Ureter (tissue), 1 donor: ENCODE measurements at regions not wholly inside any gene's neighbourhood (a gene's known extent, or its start where the extent isn't known, plus 50 kb on each side); places are given as distances from the start of the nearest gene placed in this dataset.

ENCODE experiments used
- DNase-seq: peaks from one replicate; pipeline ENCODE4 v3.0.0-alpha.2; 2020; ENCODE audit warnings: low spot score
- donor health status: DM: yes; HTN: yes; CAD: no.

DNA sequence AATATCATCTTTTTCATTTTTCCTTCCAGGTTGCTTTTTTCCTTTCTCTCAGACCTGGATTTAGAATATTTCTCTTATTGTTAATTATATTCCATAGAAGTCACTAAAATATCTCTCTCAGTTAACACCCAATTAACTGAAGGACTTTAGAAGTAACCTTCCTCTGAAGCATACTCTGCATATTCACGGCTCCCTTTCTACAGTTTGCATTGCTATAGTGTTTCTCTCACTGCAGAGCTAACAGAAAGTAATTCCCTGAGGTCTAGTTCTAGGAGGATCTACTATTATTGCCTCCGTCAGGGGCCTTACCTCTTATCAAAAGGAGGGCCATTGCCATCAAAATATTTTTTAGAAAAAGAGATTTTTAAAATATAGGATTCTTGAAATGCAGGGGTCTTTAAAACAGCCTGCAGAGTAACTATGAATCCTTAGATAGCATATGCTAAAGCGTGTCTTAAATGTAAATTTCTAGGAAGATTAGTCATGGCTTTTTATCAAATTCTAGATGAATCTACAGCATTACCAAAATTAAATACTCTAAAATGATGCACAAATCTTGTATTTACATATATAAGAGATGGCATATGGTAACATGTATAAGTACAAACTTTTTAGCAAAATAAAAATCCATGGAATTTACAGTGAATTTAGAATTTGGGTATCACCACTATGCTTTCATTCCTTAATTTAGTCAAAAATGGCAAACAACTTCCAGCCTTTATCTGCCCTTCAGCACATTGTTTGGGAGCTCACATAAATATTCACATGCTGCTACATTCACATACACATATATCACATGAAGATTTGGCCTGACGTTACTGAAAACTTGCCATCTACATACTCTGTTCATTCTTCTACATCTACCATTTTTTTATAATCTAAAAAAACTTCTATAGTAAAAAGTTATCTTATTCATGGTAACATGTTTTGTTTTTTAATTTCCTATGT is 696.8 kb downstream of the OTOL1 start:
- no peak for DNase-seq

DNA sequence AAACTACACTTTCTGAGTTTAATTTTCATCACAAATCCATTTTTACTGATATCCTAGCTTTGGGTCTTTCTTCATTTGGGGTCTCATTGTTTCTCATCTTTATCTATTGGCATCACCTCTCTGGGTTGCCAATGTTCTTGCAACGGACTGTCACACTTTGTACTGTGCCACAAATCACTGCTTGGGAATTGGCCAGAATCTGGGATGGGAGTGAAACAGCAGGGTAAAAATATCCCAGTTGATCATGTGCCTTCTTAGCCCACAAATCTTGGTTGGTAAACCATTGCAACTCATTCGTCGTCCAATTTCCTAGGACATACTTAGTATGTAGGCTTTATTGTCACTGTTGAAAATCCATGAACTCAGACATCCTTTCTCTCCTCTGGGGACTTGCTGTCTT is 698.5 kb downstream of the OTOL1 start:
- DNase-seq = no peak

DNA sequence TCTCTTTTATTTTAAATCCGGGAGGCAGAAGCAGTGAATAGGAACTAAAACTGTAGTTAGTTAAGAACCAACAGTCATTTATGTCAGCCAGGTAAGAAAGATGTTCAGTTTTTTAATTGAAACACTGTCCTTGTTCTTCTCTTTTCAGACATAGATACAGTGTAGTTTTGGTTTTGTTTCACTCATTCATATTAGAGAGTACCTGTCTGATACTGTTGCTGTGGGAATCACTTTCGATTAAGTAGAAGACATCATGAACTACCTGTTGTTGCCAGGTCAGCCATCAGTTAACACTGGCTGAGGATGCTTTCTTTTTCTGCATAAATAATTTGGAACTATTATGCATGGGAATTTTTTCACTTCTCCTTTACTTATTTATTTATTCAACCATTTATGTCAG is 700.4 kb downstream of the OTOL1 start:
- no peak for DNase-seq

DNA sequence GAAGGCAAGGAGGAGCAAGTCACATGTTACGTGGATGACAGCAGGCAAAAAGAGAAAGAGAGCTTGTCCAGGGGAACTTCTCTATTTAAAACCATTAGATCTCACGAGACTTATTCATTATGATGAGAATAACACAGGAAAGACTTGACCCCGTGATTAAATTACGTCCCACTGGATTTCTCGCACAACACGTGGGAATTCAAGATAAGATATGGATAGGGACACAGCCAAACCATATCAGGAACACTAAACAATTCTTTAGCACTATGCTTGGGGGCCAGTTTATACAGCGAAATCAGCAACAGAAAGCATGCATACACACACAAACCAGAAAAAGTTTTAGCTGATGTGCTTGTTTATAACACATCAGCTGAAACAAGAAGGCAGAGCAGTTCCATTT is 704.2 kb downstream of the OTOL1 start:
- DNase-seq = no peak

DNA sequence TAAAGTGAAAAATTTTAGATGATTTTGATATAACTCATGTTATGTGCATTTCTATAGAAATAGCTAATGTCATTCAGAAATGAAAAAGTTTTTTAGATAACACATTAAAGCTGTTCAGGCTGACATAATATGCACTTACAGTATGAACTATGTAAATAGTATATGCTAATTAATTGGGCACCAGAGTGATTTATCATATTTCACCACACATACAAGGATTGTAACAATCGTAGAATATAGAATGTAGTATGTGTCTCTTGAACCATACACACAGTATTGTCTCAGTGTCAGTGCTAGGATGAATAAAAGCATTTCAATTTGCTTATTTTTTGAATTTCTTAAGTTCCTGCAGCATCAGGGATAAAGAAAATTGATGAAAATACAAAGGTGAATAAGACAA is 710.0 kb downstream of the OTOL1 start:
- DNase-seq = no peak

DNA sequence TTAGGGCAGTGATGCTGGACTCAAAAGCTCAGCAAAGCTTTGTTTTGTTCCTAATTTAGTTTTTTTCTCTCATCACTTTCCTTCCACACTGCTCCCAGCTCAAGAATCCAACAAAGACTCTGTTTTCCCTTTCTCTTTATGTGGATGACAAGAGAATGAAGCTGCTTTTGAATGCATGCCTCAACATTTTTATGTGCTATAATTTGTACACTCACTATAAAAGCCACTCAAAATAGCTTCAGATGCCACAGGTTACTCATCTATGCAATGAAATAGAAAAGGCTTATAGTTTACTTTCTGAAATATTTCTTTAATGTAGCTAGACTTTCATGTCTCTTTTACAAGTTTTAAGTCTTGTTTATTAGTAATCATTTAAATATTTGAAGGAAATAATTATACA is 714.9 kb downstream of the OTOL1 start:
- DNase-seq = no peak

DNA sequence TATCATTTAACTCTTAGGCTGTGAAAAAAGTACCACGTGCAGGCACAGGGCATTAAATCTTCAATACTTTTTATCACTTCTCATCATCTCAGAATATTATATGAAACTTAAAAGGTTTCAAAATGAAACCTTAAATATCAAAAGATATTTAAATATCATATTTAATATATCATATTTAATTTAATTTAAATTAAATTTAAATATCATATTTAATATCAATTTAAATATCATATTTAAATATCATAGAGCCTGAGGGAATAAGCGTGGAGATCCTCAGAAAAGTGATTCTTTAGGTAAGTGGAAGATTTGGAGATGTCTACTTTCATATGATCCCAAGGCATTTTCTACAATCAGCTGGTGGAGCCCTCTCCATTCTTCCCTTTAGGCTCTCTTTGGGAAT is 716.6 kb downstream of the OTOL1 start:
- DNase-seq = no peak

DNA sequence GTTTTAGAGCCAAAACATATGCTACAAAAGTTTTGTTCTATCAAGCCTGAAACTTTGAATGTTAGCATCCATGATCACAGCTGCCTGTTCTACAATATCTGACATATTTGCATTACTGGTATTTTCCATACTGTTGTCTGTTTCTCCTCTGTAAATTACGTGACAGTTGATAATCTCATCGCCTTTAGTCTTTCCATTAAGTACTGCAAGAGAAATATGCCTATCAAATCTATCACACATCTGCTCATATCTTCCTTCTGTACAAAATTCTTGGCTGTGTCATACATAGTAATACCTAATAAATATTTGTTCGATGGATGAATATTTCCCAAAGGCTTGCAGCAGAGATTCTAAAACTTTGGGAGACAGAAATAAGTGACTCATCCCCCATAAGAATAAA is 717.3 kb downstream of the OTOL1 start:
- no peak for DNase-seq

DNA sequence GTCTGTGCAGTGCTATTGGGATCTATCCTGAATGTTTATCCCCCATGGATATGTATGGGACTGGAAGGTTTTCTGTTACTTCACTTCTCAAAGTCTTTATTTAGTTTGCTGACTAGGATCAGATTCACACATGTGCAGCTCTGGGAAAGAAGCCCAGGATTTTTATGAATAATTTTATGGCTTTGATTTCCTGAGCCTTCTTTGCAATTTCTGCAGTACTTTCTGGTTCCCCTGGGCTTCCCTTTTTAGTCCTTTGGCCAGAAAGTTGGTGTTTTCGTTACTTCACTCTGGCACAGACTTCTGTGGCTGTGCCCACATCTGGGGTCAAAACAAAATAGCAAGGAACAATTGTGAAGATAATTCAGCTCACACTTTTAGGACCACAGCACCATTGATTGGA is 721.0 kb downstream of the OTOL1 start:
- no peak for DNase-seq

DNA sequence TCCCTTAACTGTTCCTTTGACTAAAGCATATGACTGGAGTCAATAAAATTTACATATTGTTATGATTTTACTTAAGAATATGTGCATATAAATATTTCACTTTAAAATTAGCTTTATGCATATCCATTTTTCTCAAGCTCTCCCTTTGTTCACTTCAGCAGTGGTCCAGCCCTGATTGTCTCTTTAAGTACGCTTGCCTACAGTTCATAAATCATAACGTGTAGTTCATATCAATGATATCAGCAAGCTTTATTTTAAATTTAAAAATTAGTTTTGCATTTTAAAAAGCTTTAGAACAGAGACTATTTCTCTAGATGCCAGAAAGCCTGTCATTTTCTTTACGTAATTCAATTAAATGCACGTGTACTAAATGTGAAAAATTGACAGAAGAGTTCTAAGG is 721.9 kb downstream of the OTOL1 start:
- no peak for DNase-seq

DNA sequence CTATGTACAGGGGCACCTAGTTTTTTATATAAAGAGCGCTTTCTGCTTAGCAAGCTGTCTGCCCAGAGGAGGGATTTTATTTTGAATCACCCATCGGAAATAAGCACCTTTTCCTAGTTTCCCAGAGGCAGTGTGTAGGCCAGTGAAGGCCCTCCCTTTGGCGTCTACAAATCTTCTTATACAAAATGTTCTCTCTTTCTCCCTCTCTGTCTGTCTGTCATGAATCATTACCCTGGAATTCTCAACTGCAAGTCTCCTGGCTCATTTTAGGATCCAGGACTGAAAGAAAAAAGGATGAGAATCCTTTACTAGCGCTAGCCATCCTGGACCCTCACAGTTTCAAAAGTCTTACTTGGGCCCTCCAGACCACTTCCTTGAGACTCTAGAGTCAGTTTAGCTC is 728.1 kb downstream of the OTOL1 start:
- no peak for DNase-seq

DNA sequence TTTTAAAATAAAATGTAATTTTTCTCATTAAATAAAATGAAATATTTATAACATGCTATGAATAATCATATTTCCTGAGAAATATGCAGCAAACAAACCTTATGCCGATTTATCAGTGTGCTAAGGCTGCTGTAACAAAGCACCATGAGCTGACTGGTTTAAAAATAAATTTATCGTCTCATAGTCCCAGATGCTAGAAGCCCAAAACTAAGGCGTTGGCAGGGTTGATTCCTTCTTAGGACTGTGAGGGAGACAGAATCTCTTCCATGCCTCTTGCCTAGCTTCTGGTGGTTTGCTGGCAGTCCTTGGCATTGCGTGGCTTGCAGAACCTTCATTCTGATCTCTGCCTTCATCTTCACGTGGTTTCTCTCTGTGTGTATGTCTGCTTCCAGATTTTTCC is 740.3 kb downstream of the OTOL1 start:
- DNase-seq = no peak

DNA sequence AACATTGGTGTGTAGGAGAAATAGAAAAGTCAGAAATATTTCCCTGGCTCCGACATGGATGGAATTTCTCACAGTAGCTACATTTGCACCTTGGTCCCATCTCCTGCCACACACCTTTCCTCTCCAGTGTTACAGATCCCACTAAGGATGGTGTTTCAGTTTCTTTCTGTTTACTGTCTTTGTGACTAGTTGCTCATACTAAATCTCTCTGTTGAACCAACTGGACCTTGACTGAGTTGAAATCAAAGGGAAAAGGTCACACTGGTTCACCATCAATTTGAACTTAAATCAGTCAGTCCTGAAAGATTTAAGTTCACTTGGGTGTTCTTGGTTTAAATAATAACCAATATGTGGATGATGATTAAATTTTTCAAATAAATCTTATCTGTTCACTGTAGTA is 754.2 kb downstream of the OTOL1 start:
- DNase-seq = no peak

DNA sequence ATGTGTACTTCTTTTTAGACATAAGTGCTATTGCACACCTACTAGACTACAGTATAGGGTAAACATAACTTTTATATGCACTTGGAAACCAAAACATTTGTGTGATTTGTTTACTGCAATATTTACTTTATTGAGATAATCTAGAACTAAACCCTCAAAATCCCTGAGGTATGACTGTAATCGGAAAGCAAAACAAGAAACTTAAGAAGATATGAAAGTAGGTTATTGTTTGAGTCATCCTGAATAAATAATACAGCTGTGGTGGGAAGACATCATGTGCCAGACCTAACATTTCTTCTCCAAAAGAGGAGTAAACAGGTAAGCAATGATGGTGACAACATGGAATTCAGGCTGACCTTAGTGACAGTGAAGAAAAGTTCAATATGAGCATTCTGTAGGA is 765.5 kb downstream of the OTOL1 start:
- no peak for DNase-seq

DNA sequence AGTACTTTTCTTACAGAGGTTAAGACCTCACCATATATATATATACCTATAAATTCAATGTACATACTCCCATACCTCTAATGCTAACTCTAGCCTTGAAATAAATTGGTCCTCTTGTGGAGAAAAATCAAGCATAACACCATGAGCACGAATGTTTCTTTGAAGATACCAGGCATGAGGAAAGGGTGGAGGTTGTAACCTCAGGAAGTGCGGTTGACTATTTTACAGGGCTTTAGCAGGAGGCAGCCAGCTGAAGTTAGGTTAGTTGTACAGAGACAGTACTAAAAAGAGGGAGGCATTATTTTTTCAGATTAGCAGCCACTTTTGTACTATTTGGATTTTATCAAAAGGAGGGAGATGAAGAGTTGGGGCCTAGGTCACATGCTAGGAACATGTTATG is 767.0 kb downstream of the OTOL1 start:
- no peak for DNase-seq

DNA sequence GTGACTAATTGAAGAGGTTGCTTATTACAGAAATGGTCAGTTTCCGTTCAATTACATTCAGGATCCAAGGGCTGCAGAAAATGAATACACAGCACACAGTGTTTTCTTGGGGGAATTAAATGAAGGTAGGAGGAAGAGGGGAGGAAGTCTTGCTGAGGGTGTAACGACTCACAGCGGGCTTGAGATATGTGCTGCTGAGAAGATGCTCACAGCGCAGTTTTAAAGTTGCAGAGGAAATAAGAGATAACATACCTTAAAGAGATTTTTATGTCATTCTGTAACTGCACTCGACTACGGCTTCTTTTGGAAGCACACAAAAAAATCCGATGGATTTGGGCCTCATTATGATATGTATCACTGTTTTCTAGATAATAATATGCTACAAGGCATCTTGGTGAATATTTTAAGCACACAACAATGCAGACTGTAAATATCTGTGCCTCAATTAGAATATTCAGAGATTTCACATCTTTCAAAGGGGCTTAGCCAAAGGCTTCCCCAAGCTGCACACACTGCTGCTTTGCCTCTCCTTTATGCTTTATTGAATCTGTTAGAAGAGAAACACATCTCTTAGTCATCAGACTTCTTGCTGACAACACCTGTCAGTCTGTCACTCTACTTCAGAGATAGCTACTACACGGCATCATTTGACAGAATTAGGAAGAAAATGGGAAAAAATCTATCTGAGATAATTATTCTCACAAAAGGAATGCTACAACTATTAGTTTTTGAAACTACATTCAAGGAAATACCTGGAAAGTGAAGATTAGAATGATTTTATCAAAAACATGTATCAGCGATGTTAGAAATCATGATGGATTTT is 773.2 kb downstream of the OTOL1 start:
- no peak for DNase-seq

DNA sequence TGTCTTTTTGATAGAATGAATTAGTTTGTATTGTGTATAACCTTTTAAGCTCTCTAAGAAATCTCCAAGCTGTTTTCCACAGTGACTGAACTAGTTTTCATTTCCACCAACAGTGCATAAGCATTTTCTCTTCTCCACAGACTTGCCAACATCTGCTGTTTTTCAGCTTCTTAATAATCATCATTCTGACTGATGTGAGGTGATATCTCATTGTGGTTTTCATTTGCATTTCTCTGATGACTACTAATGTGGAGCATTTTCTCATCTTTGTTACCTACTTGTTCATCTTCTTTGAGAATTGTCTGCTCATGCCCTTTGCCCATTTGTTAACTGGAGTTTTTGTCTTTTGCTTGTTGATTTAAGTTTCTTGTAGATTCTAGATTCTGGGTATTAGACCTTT is 777.5 kb downstream of the OTOL1 start:
- DNase-seq = no peak

DNA sequence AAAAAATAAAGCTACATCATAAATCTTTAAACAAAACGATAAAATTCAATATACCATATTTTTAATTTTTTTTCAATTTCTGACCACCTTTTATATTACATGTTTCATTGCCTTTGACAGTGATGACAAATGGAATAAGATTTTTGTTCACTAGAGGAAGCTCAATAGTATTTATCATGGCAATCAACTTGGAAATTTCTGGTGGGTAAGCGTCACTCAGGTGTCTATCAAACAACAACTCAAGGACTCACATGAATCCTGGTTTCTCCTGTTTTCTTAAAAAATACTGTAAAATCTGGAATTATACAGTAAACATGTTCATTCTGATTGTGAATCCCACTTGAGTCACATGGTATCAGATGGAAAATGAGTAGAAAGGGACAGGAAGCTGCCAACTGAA is 782.2 kb downstream of the OTOL1 start:
- no peak for DNase-seq

DNA sequence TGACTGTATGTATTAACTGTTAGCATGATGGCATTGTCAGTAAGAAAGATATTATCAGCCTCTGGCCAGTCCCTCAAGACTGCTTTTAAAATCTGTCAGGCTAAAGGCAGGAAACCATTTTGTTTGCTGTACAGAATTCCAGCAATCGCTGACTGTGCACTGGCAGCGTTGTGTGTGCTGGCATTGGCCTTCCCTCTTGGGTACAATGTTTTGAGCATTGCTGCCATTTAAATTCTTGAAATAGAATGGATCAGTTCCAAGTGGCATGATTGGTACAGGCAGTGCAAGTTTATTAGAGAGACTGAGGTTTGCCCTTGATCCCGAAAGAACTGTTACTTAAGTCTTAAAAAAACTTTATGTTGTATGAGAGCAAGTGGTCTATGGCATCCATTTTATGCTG is 788.7 kb downstream of the OTOL1 start:
- DNase-seq = no peak

DNA sequence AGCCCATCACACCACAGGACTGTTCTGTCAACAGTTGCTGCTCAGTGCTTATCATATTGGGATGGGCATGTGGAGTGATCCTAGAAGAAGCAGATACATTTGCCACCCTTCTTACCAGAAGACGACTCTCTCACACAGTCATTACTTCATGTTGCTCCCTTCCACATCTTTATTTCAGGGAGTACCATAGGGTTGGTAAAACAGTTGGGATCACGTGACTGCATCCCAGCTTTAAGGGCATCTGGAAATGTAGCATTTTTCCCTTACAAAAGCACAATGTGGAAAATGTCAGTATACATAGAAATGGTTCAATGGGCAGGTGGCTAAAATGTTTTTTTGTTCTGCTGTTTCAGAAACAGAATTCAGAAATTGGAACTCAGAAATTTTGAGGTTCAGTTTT is 791.0 kb downstream of the OTOL1 start:
- DNase-seq = no peak

DNA sequence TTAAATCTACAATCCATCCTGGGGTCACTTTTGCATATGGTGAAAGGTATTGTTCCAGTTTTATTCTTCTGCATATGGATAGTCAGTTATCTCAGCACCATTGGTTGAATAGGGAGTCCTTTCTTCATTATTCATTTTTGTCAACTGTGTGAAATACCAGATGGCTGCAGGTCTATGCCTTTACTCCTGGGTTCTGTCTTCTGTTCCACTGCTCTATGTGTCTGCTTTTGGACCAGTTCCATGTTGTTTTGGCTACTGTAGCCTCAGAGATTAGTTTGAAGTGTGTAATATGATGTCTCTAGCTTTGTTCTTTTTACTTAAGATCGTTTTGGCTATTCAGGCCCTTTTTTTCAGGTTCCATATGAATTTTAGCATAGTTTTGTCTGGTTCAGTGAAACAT is 795.8 kb downstream of the OTOL1 start:
- no peak for DNase-seq

DNA sequence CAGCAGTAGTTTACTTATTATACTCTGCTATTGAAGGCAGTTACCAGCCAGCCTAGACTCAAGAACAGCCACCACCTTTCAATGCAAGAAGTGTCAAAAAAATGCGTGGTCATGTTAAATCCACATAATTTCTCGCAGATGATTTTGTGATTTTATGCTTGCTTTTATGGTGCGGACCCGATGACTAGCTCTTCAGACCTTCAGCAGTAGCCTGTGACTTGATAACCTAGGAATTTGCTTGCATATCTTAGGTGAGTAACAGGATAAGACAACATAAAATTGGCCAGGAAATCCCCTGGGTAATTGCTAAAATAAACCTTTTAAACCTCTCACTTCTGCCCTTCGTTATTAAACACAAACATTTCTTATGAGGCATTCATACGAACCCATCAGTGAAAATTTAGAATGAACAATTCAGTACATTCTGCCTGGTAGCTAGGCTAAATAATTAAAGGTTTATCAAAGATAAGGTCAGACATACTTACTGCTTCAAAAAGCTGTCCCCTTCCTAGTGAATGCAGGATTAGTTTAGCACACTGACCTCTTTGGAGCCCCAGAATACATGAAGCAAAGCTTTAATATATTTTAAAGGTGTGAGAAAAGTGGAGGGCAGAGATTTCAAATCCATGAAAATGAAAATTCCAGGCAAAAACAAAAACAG is 798.8 kb downstream of the OTOL1 start:
- no peak for DNase-seq
